WI38 (cell line): ENCODE measurements at regions not wholly inside any gene's neighbourhood (a gene's known extent, or its start where the extent isn't known, plus 50 kb on each side); places are given as distances from the start of the nearest gene placed in this dataset.

Experiments
- H3K4me3 ChIP-seq: 2 replicates; pipeline ENCODE4 v1.5.1; 2011; ENCODE audit warnings: low read depth, mild to moderate bottlenecking, control low read depth, low read length
- CTCF ChIP-seq: IDR thresholded peaks from 2 replicates; pipeline ENCODE4 v1.5.1; 2012; ENCODE audit warnings: low read depth, mild to moderate bottlenecking, control low read depth, low read length

GRCh38 chr20:7437311-7437710, 502.9 kb downstream of the HAO1 start:
- no peak overlapping the region for H3K4me3 ChIP-seq
- no peak for TF ChIP-seq CTCF

- H3K4me3 ChIP-seq, result no peak overlapping the region
- no peak for TF ChIP-seq CTCF
Measured at GRCh38 chr20:7449269-7449668, 491.0 kb downstream of the HAO1 start.

GRCh38 chr20:7452890-7453289, 487.4 kb downstream of the HAO1 start:
- H3K4me3 ChIP-seq, result no peak overlapping the region
- TF ChIP-seq CTCF, result no peak

GRCh38 chr20:7454047-7454446, 486.2 kb downstream of the HAO1 start:
- no peak overlapping the region for H3K4me3 ChIP-seq
- TF ChIP-seq CTCF, result no peak

GRCh38 chr20:7458459-7458858, 481.8 kb downstream of the HAO1 start:
- H3K4me3 ChIP-seq, result no peak overlapping the region
- TF ChIP-seq CTCF, result no peak

GRCh38 chr20:7459083-7459482, 481.2 kb downstream of the HAO1 start:
- no peak overlapping the region for H3K4me3 ChIP-seq
- TF ChIP-seq CTCF, result no peak

- no peak for TF ChIP-seq CTCF
- no peak overlapping the region for H3K4me3 ChIP-seq
Measured at GRCh38 chr20:7463290-7463689, 477.0 kb downstream of the HAO1 start.
